H1 (cell line): ENCODE measurements at regions not wholly inside any gene's neighbourhood (a gene's known extent, or its start where the extent isn't known, plus 50 kb on each side); places are given as distances from the start of the nearest gene placed in this dataset.

Experiments
- CTCF ChIA-PET: fragments of 300-600 bp; sonication (Branson Sonifier 250); formaldehyde crosslinking; loops from one replicate; lab custom pipeline; 2021; ENCODE audit not compliant: partially characterized antibody; lab: Charles Lee
- POLR2A ChIA-PET: fragments of 300-600 bp; sonication (Branson Sonifier 250); formaldehyde crosslinking; loops from one replicate; lab custom pipeline; 2021; ENCODE audit warnings: inconsistent platforms; ENCODE audit not compliant: partially characterized antibody; lab: Charles Lee
- DNase-seq, 2 experiments: peaks; one replicate each; pipeline versions ENCODE4 v3.0.0 to v3.0.0-alpha.2; 2010 to 2022; ENCODE audit warnings: low spot score in 2 of 2, low read depth in 1 of 2, mixed read lengths in 1 of 2
- FAIRE-seq: peaks from 2 replicates; lab custom pipeline; 2011; peaks lifted over from hg19 to GRCh38; lab: Jason Lieb, UNC
- H2AFZ ChIP-seq: 2 replicates; pipeline ENCODE4 v1.8.1; 2012; ENCODE audit warnings: low read length, inconsistent platforms
- H2AK5ac ChIP-seq: 2 replicates; pipeline ENCODE4 v1.6.1; 2013; ENCODE audit warnings: low read depth, low read length
- H2BK120ac ChIP-seq: replicated peaks from 2 replicates; pipeline ENCODE3; 2013; ENCODE audit warnings: low read depth, low read length, inconsistent platforms
- H2BK12ac ChIP-seq: 2 replicates; pipeline ENCODE4 v1.6.1; 2013; ENCODE audit warnings: low read depth, low read length
- H2BK15ac ChIP-seq: 2 replicates; pipeline ENCODE4 v1.6.1; 2013; ENCODE audit warnings: low read length
- H2BK20ac ChIP-seq: 2 replicates; pipeline ENCODE4 v1.6.1; 2013; ENCODE audit warnings: low read length
- H2BK5ac ChIP-seq: 2 replicates; pipeline ENCODE4 v1.6.1; 2013; ENCODE audit warnings: low read depth, low read length
- H3K14ac ChIP-seq: 2 replicates; pipeline ENCODE4 v1.6.1; 2013; ENCODE audit warnings: inconsistent platforms; ENCODE audit not compliant: insufficient read length
- H3K18ac ChIP-seq: 2 replicates; pipeline ENCODE4 v1.6.1; 2013; ENCODE audit warnings: low read length; ENCODE audit errors: extremely low read depth
- H3K23ac ChIP-seq: 2 replicates; pipeline ENCODE4 v1.6.1; 2013; ENCODE audit warnings: inconsistent platforms; ENCODE audit not compliant: insufficient read length
- H3K23me2 ChIP-seq: 2 replicates; pipeline ENCODE4 v1.6.1; 2013; ENCODE audit warnings: low read depth, low read length
- H3K27ac ChIP-seq: 2 replicates; pipeline ENCODE4 v1.6.1; 2011; ENCODE audit warnings: low read depth, low read length, inconsistent platforms
- H3K27me3 ChIP-seq, 4 experiments: replicated peaks in 1 of 4; 1 replicate in 1 of 4; 2 replicates in 3 of 4; pipeline versions ENCODE4 v1.6.1 to v1.8.1; 2011 to 2013; ENCODE audit warnings: low read length in 3 of 4, mild to moderate bottlenecking in 3 of 4, inconsistent platforms in 2 of 4, mixed read lengths in 2 of 4, moderate library complexity in 1 of 4; ENCODE audit not compliant: control insufficient read depth in 3 of 4, insufficient read depth in 3 of 4; ENCODE audit errors: extremely low read depth in 1 of 4
- H3K36me3 ChIP-seq, 4 experiments: 2 replicates each; pipeline versions ENCODE4 v1.6.1 to v1.8.1; 2011 to 2013; ENCODE audit warnings: mild to moderate bottlenecking in 4 of 4, low read length in 3 of 4, moderate library complexity in 2 of 4, control low read depth in 1 of 4, inconsistent platforms in 1 of 4; ENCODE audit not compliant: insufficient read depth in 4 of 4, control insufficient read depth in 2 of 4
- H3K4ac ChIP-seq: replicated peaks from 2 replicates; pipeline ENCODE3; 2013; ENCODE audit warnings: low read length, low read depth, mixed read lengths, inconsistent platforms; ENCODE audit not compliant: insufficient read length
- H3K4me1 ChIP-seq, 4 experiments: replicated peaks in 1 of 4; 1 replicate in 1 of 4; 2 replicates in 3 of 4; pipeline versions ENCODE4 v1.6.1 to v1.8.1; 2011 to 2013; ENCODE audit warnings: low read length in 3 of 4, inconsistent platforms in 2 of 4, mixed read lengths in 1 of 4; ENCODE audit not compliant: insufficient read depth in 4 of 4, control insufficient read depth in 3 of 4
- H3K4me2 ChIP-seq, 2 experiments: 2 replicates each; pipeline versions ENCODE4 v1.6.1 to v1.8.1; 2011 to 2013; ENCODE audit warnings: low read depth in 2 of 2, low read length in 2 of 2, control low read depth in 1 of 2, inconsistent platforms in 1 of 2, mild to moderate bottlenecking in 1 of 2; ENCODE audit not compliant: insufficient read depth in 1 of 2
- H3K4me3 ChIP-seq, 4 experiments: fragments of 200-600, 300-600 bp in 1 of 4; sonication (generic), shearing (Covaris generic), sonication (Bioruptor Twin) in 1 of 4; 2 replicates each; pipeline versions ENCODE4 v1.5.1 to v1.8.1; 2011 to 2016; ENCODE audit warnings: low read length in 4 of 4, low read depth in 3 of 4, control low read depth in 2 of 4, inconsistent platforms in 2 of 4, mild to moderate bottlenecking in 2 of 4, mixed read lengths in 1 of 4, moderate library complexity in 1 of 4; ENCODE audit not compliant: insufficient read depth in 2 of 4; ENCODE audit errors: extremely low read depth in 1 of 4
- H3K56ac ChIP-seq: replicated peaks from 2 replicates; pipeline ENCODE3; 2013; ENCODE audit warnings: low read depth, mild to moderate bottlenecking, mixed read lengths, low read length, inconsistent platforms; ENCODE audit not compliant: insufficient read length
- H3K79me1 ChIP-seq: 2 replicates; pipeline ENCODE4 v1.6.1; 2013; ENCODE audit warnings: low read depth, low read length, control low read depth
- H3K79me2 ChIP-seq, 2 experiments: 2 replicates each; pipeline versions ENCODE4 v1.6.1 to v1.8.1; 2012 to 2013; ENCODE audit warnings: low read length in 2 of 2, mild to moderate bottlenecking in 2 of 2, inconsistent platforms in 1 of 2; ENCODE audit not compliant: insufficient read depth in 2 of 2, control insufficient read depth in 1 of 2
- H3K9ac ChIP-seq, 4 experiments: replicated peaks in 1 of 4; 1 replicate in 1 of 4; 2 replicates in 3 of 4; pipeline versions ENCODE4 v1.6.1 to v1.8.1; 2011 to 2013; ENCODE audit warnings: low read depth in 3 of 4, low read length in 3 of 4, control low read depth in 2 of 4, mild to moderate bottlenecking in 2 of 4, moderate library complexity in 2 of 4, inconsistent platforms in 1 of 4; ENCODE audit errors: extremely low read depth in 1 of 4
- H3K9me3 ChIP-seq, 2 experiments: 2 replicates each; pipeline versions ENCODE4 v1.6.1 to v1.8.1; 2012 to 2013; ENCODE audit warnings: mild to moderate bottlenecking in 2 of 2, moderate library complexity in 2 of 2, control low read depth in 1 of 2, inconsistent platforms in 1 of 2, low read depth in 1 of 2, low read length in 1 of 2, mixed read lengths in 1 of 2; ENCODE audit not compliant: insufficient read depth in 2 of 2
- H4K20me1 ChIP-seq, 2 experiments: replicated peaks in 1 of 2; 2 replicates each; pipeline versions ENCODE3 to v1.8.1; 2011 to 2013; ENCODE audit warnings: inconsistent platforms in 2 of 2, low read length in 2 of 2, mild to moderate bottlenecking in 1 of 2; ENCODE audit not compliant: insufficient read depth in 2 of 2, control insufficient read depth in 1 of 2
- H4K5ac ChIP-seq: 2 replicates; pipeline ENCODE4 v1.6.1; 2013; ENCODE audit warnings: low read length, low read depth, mixed read lengths, inconsistent platforms; ENCODE audit not compliant: insufficient read length
- H4K8ac ChIP-seq: 2 replicates; pipeline ENCODE4 v1.8.0; 2013; ENCODE audit warnings: mild to moderate bottlenecking, moderate library complexity, low read length, inconsistent platforms; ENCODE audit not compliant: insufficient read depth; ENCODE audit errors: extremely low read depth
- H4K91ac ChIP-seq: replicated peaks from 2 replicates; pipeline ENCODE3; 2013; ENCODE audit warnings: low read length, mixed read lengths, inconsistent platforms; ENCODE audit not compliant: insufficient read length
- BACH1 ChIP-seq: IDR thresholded peaks from 2 replicates; pipeline ENCODE4 v1.6.1; 2012; ENCODE audit warnings: low read length, improper control_type of control experiment
- CEBPB ChIP-seq: IDR thresholded peaks from 2 replicates; pipeline ENCODE4 v1.6.1; 2012; ENCODE audit warnings: low read depth, low read length
- CTBP2 ChIP-seq: IDR thresholded peaks from 2 replicates; pipeline ENCODE4 v1.7.0; 2011; ENCODE audit warnings: borderline replicate concordance, mild to moderate bottlenecking, moderate library complexity, mixed read lengths, low read length; ENCODE audit not compliant: insufficient read depth, insufficient read length
- HDAC6 ChIP-seq: IDR thresholded peaks from one replicate; pipeline ENCODE4 v1.7.1; 2012; ENCODE audit warnings: low read depth, mild to moderate bottlenecking, inconsistent platforms, low read length, moderate library complexity
- KDM4A ChIP-seq: IDR thresholded peaks from one replicate; pipeline ENCODE4 v1.7.1; 2012; ENCODE audit warnings: low read depth, mild to moderate bottlenecking, moderate library complexity, low read length, inconsistent platforms; ENCODE audit not compliant: severe bottlenecking
- NRF1 ChIP-seq: IDR thresholded peaks from 2 replicates; pipeline ENCODE4 v1.6.1; 2011; ENCODE audit warnings: mild to moderate bottlenecking, low read depth, low read length, improper control_type of control experiment
- PHF8 ChIP-seq: fragments of 200-600 bp; sonication (generic); conservative IDR thresholded peaks from 2 replicates; pipeline ENCODE4 v1.7.1; 2012; ENCODE audit warnings: low read depth, mild to moderate bottlenecking, inconsistent platforms, low read length, moderate library complexity
- RBBP5 ChIP-seq: IDR thresholded peaks from 2 replicates; pipeline ENCODE4 v1.7.1; 2012; ENCODE audit warnings: low read depth, mild to moderate bottlenecking, inconsistent platforms, low read length, moderate library complexity, borderline replicate concordance
- SIN3A ChIP-seq, 2 experiments: IDR thresholded peaks in 1 of 2; conservative IDR thresholded peaks in 1 of 2; 2 replicates each; pipeline ENCODE4 v1.6.1; 2011 to 2012; ENCODE audit warnings: low read length in 2 of 2, improper control_type of control experiment in 1 of 2, low read depth in 1 of 2, mild to moderate bottlenecking in 1 of 2
- SP2 ChIP-seq: IDR thresholded peaks from 2 replicates; pipeline ENCODE4 v1.6.1; 2012; ENCODE audit warnings: mild to moderate bottlenecking, low read length, inconsistent platforms
- SRF ChIP-seq: IDR thresholded peaks from 2 replicates; pipeline ENCODE4 v1.6.1; 2011; ENCODE audit warnings: mild to moderate bottlenecking, low read depth, low read length, moderate library complexity
- SUZ12 ChIP-seq: fragments of 200-600 bp; sonication (generic); IDR thresholded peaks from 2 replicates; pipeline ENCODE4 v1.6.1; 2012; ENCODE audit warnings: mild to moderate bottlenecking, inconsistent platforms, low read length, moderate library complexity, mixed read lengths
- TBP ChIP-seq: IDR thresholded peaks from 2 replicates; pipeline ENCODE4 v1.6.1; 2011; ENCODE audit warnings: low read depth, low read length, improper control_type of control experiment
- TCF12 ChIP-seq: IDR thresholded peaks from 2 replicates; pipeline ENCODE4 v1.6.1; 2011; ENCODE audit warnings: low read depth, mild to moderate bottlenecking, low read length
- WGBS, 2 experiments: shearing (Covaris generic) in 1 of 2; methylation state at CpG; one replicate each; pipeline versions ENCODE4 v1.1.6 to v1.1.7; 2013 to 2015; ENCODE audit warnings: low lambda C conversion rate in 2 of 2, mixed read lengths in 2 of 2, inconsistent platforms in 1 of 2, low coverage in 1 of 2, missing lambda C conversion rate in 1 of 2; ENCODE audit not compliant: insufficient replicate concordance in 2 of 2, insufficient coverage in 1 of 2, insufficient read length in 1 of 2; ENCODE audit errors: extremely low coverage in 1 of 2, missing lambda C conversion rate in 1 of 2; 5-methylcytosine and 5-hydroxymethylcytosine counted together

DNA sequence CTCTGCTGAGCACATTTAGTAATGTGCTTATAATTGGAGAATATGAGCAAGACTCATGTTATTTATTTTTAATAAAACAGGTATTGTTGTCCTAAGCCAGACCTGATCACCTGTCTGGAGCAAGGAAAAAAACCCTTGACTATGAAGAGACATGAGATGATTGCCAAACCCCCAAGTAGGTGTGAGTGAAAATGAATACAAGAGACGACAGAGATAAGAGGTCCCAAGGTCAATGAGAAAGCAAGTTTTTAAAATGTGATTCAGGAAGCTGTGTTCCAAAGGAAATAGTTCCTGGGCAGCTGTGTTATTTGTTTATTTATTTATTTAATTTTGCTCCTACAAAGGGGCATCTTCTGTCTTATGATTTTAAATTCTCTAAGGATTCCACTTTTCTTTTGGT, 83.1 kb downstream of the ZNF486 start:
- Histone ChIP-seq H2AK5ac (no peak overlapping the region), H3K9ac (no peak overlapping the region), H3K36me3 (no peaks in the 10 kb centered on the region), H2BK120ac (no peak overlapping the region), H3K79me1 (no peaks in the 10 kb centered on the region), H3K4ac (no peak overlapping the region), H4K91ac (no peak overlapping the region), H3K4me2 (no peak overlapping the region), H3K4me3 (no peak overlapping the region), H3K4me1 (peaks cover 4 to 18% (median 6%) of the 10 kb centered on the region in 4 experiments; a peak in 4 of 7 replicates), H3K18ac (no peak overlapping the region), H4K8ac (no peak overlapping the region), H3K27me3 (no peaks in the 10 kb centered on the region; a peak in 1 of 7 replicates), H3K14ac (no peak overlapping the region), H3K79me2 (no peaks in the 10 kb centered on the region), H3K56ac (no peak overlapping the region), H4K5ac (no peak overlapping the region), H3K9me3 (no peaks in the 10 kb centered on the region), H2BK5ac (no peak overlapping the region; the same call in 1 of the 2 replicates), H2BK20ac (no peak overlapping the region), H2AFZ (no peak overlapping the region), H2BK12ac (no peak overlapping the region), H4K20me1 (no peaks in the 10 kb centered on the region), H2BK15ac (no peak overlapping the region), H3K23ac (no peak overlapping the region), H3K27ac (no peak overlapping the region), H3K23me2 (no peaks in the 10 kb centered on the region)
- 87% methylated on average over 1 of the region's 1 CpG; no CpG with 5 or more reads in 1 of the 2 experiments for WGBS, 2 experiments
- ChIA-PET CTCF (interaction anchor here (1.0 kb wide), 1 partner anchor 110 kb away, joined by 4 read pairs; no protein-coding TSS in a partner anchor), POLR2A (interaction anchor here (1.1 to 1.5 kb wide), 2 partner anchors 10 to 12 kb away, joined by 4 to 5 read pairs; no protein-coding TSS in a partner anchor)
- FAIRE-seq: no peak
- no peak for DNase-seq
- TF ChIP-seq TBP: no peak
- TF ChIP-seq SUZ12: no peak
- TF ChIP-seq SP2: no peak
- no peak for TF ChIP-seq KDM4A
- no peak for TF ChIP-seq SRF
- no peak for TF ChIP-seq HDAC6
- TF ChIP-seq NRF1: no peak
- no peak for TF ChIP-seq RBBP5
- no peak for TF ChIP-seq SIN3A (conservative IDR thresholded peaks at IDR 0.05 in 1 of 2, IDR thresholded peaks at IDR 0.05 in 1 of 2; ENCODE audit: low read depth in 1 of 2, low read length in 2 of 2)
- TF ChIP-seq BACH1: no peak
- TF ChIP-seq CEBPB: no peak
- TF ChIP-seq CTBP2: no peak
- TF ChIP-seq PHF8: no peak
- TF ChIP-seq TCF12: no peak
